Esophagus squamous epithelium (tissue), 4 donors: ENCODE measurements at regions not wholly inside any gene's neighbourhood (a gene's known extent, or its start where the extent isn't known, plus 50 kb on each side); places are given as distances from the start of the nearest gene placed in this dataset.

Experiments
- CTCF ChIP-seq, 6 experiments: fragments of 450-650 bp in 4 of 6; fragments of 200-600 bp in 2 of 6; sonication (generic) in 2 of 6; IDR thresholded peaks; one replicate each; pipeline ENCODE4 v1.5.1; 2016 to 2019; ENCODE audit warnings: antibody characterized with exemption in 6 of 6, mild to moderate bottlenecking in 4 of 6, moderate library complexity in 4 of 6
- POLR2A ChIP-seq, 4 donors: fragments of 450-650 bp; IDR thresholded peaks; one replicate each; pipeline ENCODE4 v1.6.1; 2017; ENCODE audit warnings: antibody characterized with exemption in 4 of 4, mild to moderate bottlenecking in 4 of 4, moderate library complexity in 3 of 4

GRCh38 chr2:230619491-230619890, 93.2 kb upstream of the CAB39 start:
- TF ChIP-seq CTCF (IDR thresholded peaks at IDR 0.05) (no peak), POLR2A (IDR thresholded peaks at IDR 0.05) (no peak)
